Spleen (tissue), 7 donors: ENCODE measurements at regions not wholly inside any gene's neighbourhood (a gene's known extent, or its start where the extent isn't known, plus 50 kb on each side); places are given as distances from the start of the nearest gene placed in this dataset.

Experiments
- POLR2A ChIP-seq, 3 donors: fragments of 450-650 bp; IDR thresholded peaks; one replicate each; pipeline ENCODE4 v1.5.1; 2017; ENCODE audit warnings: antibody characterized with exemption in 3 of 3, mild to moderate bottlenecking in 1 of 3
- POLR2AphosphoS5 ChIP-seq, 3 donors: sonication (generic); formaldehyde crosslinking; IDR thresholded peaks; one replicate each; pipeline ENCODE4 v1.5.1; 2017; ENCODE audit warnings: antibody characterized with exemption in 3 of 3
- TF ChIP-seq, protein P1 (sequence below), 11 experiments: fragments of 200-600 bp in 7 of 11; fragments of 450-650 bp in 4 of 11; sonication (generic) in 4 of 11; IDR thresholded peaks in 8 of 11; conservative IDR thresholded peaks in 3 of 11; 1 replicate in 7 of 11; 2 replicates in 4 of 11; pipeline versions ENCODE4 v1.4.0 to v1.8.0; 2016 to 2021; ENCODE audit warnings: antibody characterized with exemption in 11 of 11, inconsistent platforms in 4 of 11, mild to moderate bottlenecking in 1 of 11
- donor health status: DM: no; HTN: no; CAD: no; lungs with moderate emphysema.
- donor health status: DM: no; HTN: no; CAD: no.
- donor health status: DM: no; HTN: no; CAD: no.

DNA sequence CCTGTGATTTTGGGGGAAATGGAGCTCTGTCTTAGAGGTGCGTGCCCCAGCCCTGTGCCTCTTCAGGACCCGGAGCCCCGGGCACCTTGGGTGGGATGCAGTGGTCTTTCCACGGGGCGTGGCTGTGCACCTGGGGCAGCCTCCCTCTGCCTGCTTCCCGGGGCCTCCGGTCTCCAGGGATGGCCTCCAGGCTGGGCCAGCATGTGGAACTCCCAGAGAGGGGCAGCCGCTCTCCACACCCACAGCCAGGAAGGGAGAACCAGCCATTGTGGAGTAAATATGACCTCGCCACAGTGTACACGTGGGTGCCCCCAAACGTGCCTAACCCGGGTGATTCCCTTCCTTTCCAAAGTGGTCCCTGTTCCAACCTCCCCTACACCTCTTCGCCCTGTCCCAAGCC lies 52.6 kb downstream of the JAKMIP3 start:
- TF ChIP-seq, protein P1, sequence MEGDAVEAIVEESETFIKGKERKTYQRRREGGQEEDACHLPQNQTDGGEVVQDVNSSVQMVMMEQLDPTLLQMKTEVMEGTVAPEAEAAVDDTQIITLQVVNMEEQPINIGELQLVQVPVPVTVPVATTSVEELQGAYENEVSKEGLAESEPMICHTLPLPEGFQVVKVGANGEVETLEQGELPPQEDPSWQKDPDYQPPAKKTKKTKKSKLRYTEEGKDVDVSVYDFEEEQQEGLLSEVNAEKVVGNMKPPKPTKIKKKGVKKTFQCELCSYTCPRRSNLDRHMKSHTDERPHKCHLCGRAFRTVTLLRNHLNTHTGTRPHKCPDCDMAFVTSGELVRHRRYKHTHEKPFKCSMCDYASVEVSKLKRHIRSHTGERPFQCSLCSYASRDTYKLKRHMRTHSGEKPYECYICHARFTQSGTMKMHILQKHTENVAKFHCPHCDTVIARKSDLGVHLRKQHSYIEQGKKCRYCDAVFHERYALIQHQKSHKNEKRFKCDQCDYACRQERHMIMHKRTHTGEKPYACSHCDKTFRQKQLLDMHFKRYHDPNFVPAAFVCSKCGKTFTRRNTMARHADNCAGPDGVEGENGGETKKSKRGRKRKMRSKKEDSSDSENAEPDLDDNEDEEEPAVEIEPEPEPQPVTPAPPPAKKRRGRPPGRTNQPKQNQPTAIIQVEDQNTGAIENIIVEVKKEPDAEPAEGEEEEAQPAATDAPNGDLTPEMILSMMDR (IDR thresholded peaks at IDR 0.05 in 8 of 11, conservative IDR thresholded peaks at IDR 0.05 in 3 of 11), result no peak
- TF ChIP-seq POLR2A (IDR thresholded peaks at IDR 0.05) (no peak), POLR2AphosphoS5 (IDR thresholded peaks at IDR 0.05) (no peak)
